ENCODE measurements at regions not wholly inside any gene's neighbourhood (a gene's known extent, or its start where the extent isn't known, plus 50 kb on each side); places are given as distances from the start of the nearest gene placed in this dataset.
"Not testable (repeated sequence)": the region's sequence is repeated elsewhere in the genome, so short reads cannot be mapped to it uniquely, and the experiment has no call there.

- POLR2A ChIA-PET; H3K4me3 Mint-ChIP-seq; H3K27me3 Mint-ChIP-seq; H3K36me3 Mint-ChIP-seq (ENCODE audit: low read depth); H3K9me3 Mint-ChIP-seq; DNase-seq; H3K4me1 Mint-ChIP-seq; H3K27ac Mint-ChIP-seq: not testable (repeated sequence)
- CTCF ChIA-PET = interaction anchor here (0.6 kb wide), 1 partner anchor 29 kb away, joined by 3 read pairs; no protein-coding TSS in a partner anchor
Observed at GRCh38 chrX:41034902-41035301, 50.3 kb upstream of the USP9X start.

Data from activated CD4-positive, alpha-beta T cell treated with anti-CD3 and anti-CD28 coated beads, Interleukin-2, amount 10 ng/mL, durations not matched to agents 7 days and 5 days (primary cell).